ENCODE measurements at regions not wholly inside any gene's neighbourhood (a gene's known extent, or its start where the extent isn't known, plus 50 kb on each side); places are given as distances from the start of the nearest gene placed in this dataset.
A peak's percentile ranks its signal among the peaks of the same experiment; 100 is the strongest.

- Histone ChIP-seq H3K27me3 (ENCODE audit: control insufficient read depth in 1 of 2, insufficient read depth in 1 of 2, low read length in 2 of 2) (no peaks in the 10 kb centered on the region), H3K36me3 (ENCODE audit: control insufficient read depth in 1 of 2, insufficient read depth in 2 of 2, low read depth in 1 of 2, low read length in 2 of 2) (no peaks in the 10 kb centered on the region), H3K4me2 (ENCODE audit: low read length, poor library complexity, severe bottlenecking) (no peak overlapping the region), H3K14ac (ENCODE audit: low read length in 2 of 2) (no peak overlapping the region), H3K79me1 (replicated peaks; ENCODE audit: low read length, poor library complexity, severe bottlenecking) (no peaks in the 10 kb centered on the region), H4K8ac (ENCODE audit: low read length) (no peak overlapping the region), H2BK12ac (ENCODE audit: low read length in 2 of 2) (no peak overlapping the region), H2AFZ (ENCODE audit: low read depth, low read length) (no peak overlapping the region), H2BK15ac (ENCODE audit: low read depth, poor library complexity, severe bottlenecking) (no peak overlapping the region), H2BK5ac (ENCODE audit: low read depth, low read length, poor library complexity, severe bottlenecking) (no peak overlapping the region), H2BK120ac (ENCODE audit: low read depth, low read length) (no peak overlapping the region), H3K4me1 (ENCODE audit: control insufficient read depth, insufficient read depth, low read depth, low read length) (no peaks in the 10 kb centered on the region), H3K4ac (ENCODE audit: low read depth in 1 of 2, low read length in 2 of 2) (no peak overlapping the region), H4K91ac (ENCODE audit: low read length) (no peak overlapping the region), H3K9ac (ENCODE audit: low read length) (no peak overlapping the region), H3K23ac (ENCODE audit: low read length in 2 of 2) (no peak overlapping the region), H2AK5ac (ENCODE audit: low read length, severe bottlenecking) (no peak overlapping the region), H3K4me3 (ENCODE audit: insufficient read depth in 1 of 2, low read depth in 1 of 2, low read length in 2 of 2) (no peak overlapping the region), H3K18ac (ENCODE audit: low read depth in 1 of 2, low read length in 2 of 2) (no peak overlapping the region), H3K9me3 (ENCODE audit: control insufficient read depth, low read length) (no peaks in the 10 kb centered on the region), H3K27ac (ENCODE audit: low read length, poor library complexity, severe bottlenecking) (no peak overlapping the region)
- no peak for DNase-seq
- 81% methylated on average over 2 of the region's 3 CpGs for WGBS
These were observed 812.8 kb upstream of the API5 start for GRCh38 chr11:42498971-42499370.

DNA sequence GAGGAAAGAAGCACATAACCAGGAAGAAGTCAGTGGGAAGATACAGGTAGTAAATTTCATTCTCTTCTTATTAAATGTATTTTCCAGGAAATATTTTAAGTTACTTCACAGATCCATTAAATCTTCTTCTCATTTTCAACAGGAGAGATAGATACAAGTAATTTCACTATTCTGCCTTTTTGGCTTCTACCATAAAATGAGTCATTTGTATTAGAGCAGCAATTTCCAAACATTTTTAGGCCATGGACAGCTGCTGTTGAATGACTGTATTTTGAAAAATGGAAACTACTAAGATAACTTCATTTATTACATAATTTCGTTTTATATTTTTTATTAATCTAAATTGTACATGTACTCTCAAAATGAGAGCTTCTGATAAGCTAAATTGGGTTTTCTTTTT is 809.6 kb upstream of the API5 start:
- Histone ChIP-seq H3K27ac (ENCODE audit: low read length, poor library complexity, severe bottlenecking) (no peak overlapping the region), H2BK12ac (ENCODE audit: low read length in 2 of 2) (no peak overlapping the region), H3K18ac (ENCODE audit: low read depth in 1 of 2, low read length in 2 of 2) (no peak overlapping the region), H3K4me2 (ENCODE audit: low read length, poor library complexity, severe bottlenecking) (no peak overlapping the region), H2AK5ac (ENCODE audit: low read length, severe bottlenecking) (no peak overlapping the region), H4K91ac (ENCODE audit: low read length) (no peak overlapping the region), H3K27me3 (ENCODE audit: control insufficient read depth in 1 of 2, insufficient read depth in 1 of 2, low read length in 2 of 2) (no peaks in the 10 kb centered on the region), H3K4me1 (ENCODE audit: control insufficient read depth, insufficient read depth, low read depth, low read length) (no peaks in the 10 kb centered on the region), H2BK120ac (ENCODE audit: low read depth, low read length) (no peak overlapping the region), H3K36me3 (ENCODE audit: control insufficient read depth in 1 of 2, insufficient read depth in 2 of 2, low read depth in 1 of 2, low read length in 2 of 2) (no peaks in the 10 kb centered on the region), H3K9ac (ENCODE audit: low read length) (no peak overlapping the region), H3K4me3 (ENCODE audit: insufficient read depth in 1 of 2, low read depth in 1 of 2, low read length in 2 of 2) (no peak overlapping the region), H2BK15ac (ENCODE audit: low read depth, poor library complexity, severe bottlenecking) (no peak overlapping the region), H3K4ac (ENCODE audit: low read depth in 1 of 2, low read length in 2 of 2) (no peak overlapping the region), H2BK5ac (ENCODE audit: low read depth, low read length, poor library complexity, severe bottlenecking) (no peak overlapping the region), H3K79me1 (replicated peaks; ENCODE audit: low read length, poor library complexity, severe bottlenecking) (no peaks in the 10 kb centered on the region), H2AFZ (ENCODE audit: low read depth, low read length) (no peak overlapping the region), H3K14ac (ENCODE audit: low read length in 2 of 2) (no peak overlapping the region), H3K9me3 (ENCODE audit: control insufficient read depth, low read length) (no peaks in the 10 kb centered on the region), H4K8ac (ENCODE audit: low read length) (no peak overlapping the region), H3K23ac (ENCODE audit: low read length in 2 of 2) (no peak overlapping the region)
- WGBS, result no CpG with 5 or more reads among the region's 1 CpG
- DNase-seq, result no peak

GRCh38 chr11:42521994-42522393 is 789.8 kb upstream of the API5 start:
- Histone ChIP-seq H3K27ac (ENCODE audit: low read length, poor library complexity, severe bottlenecking) (no peak overlapping the region), H3K23ac (ENCODE audit: low read length in 2 of 2) (no peak overlapping the region), H2BK120ac (ENCODE audit: low read depth, low read length) (no peak overlapping the region), H3K18ac (ENCODE audit: low read depth in 1 of 2, low read length in 2 of 2) (no peak overlapping the region), H2BK15ac (ENCODE audit: low read depth, poor library complexity, severe bottlenecking) (no peak overlapping the region), H2AK5ac (ENCODE audit: low read length, severe bottlenecking) (no peak overlapping the region), H3K9ac (ENCODE audit: low read length) (no peak overlapping the region), H4K91ac (ENCODE audit: low read length) (no peak overlapping the region), H2AFZ (ENCODE audit: low read depth, low read length) (no peak overlapping the region), H2BK12ac (ENCODE audit: low read length in 2 of 2) (no peak overlapping the region), H3K4ac (ENCODE audit: low read depth in 1 of 2, low read length in 2 of 2) (no peak overlapping the region), H3K36me3 (ENCODE audit: control insufficient read depth in 1 of 2, insufficient read depth in 2 of 2, low read depth in 1 of 2, low read length in 2 of 2) (no peaks in the 10 kb centered on the region), H4K8ac (ENCODE audit: low read length) (no peak overlapping the region), H3K14ac (ENCODE audit: low read length in 2 of 2) (no peak overlapping the region), H3K27me3 (ENCODE audit: control insufficient read depth in 1 of 2, insufficient read depth in 1 of 2, low read length in 2 of 2) (peaks cover 0 to 18% of the 10 kb centered on the region in 2 experiments), H3K4me1 (ENCODE audit: control insufficient read depth, insufficient read depth, low read depth, low read length) (no peaks in the 10 kb centered on the region), H3K9me3 (ENCODE audit: control insufficient read depth, low read length) (no peaks in the 10 kb centered on the region), H2BK5ac (ENCODE audit: low read depth, low read length, poor library complexity, severe bottlenecking) (no peak overlapping the region), H3K4me2 (ENCODE audit: low read length, poor library complexity, severe bottlenecking) (no peak overlapping the region), H3K79me1 (replicated peaks; ENCODE audit: low read length, poor library complexity, severe bottlenecking) (no peaks in the 10 kb centered on the region), H3K4me3 (ENCODE audit: insufficient read depth in 1 of 2, low read depth in 1 of 2, low read length in 2 of 2) (no peak overlapping the region)
- peak; percentile 38 for DNase-seq
- 43% methylated on average over 2 of the region's 4 CpGs for WGBS

- no peak overlapping the region for H2BK15ac ChIP-seq (ENCODE audit: low read depth, poor library complexity, severe bottlenecking)
- no peak overlapping the region for H4K91ac ChIP-seq (ENCODE audit: low read length)
- no peak overlapping the region for H2AK5ac ChIP-seq (ENCODE audit: low read length, severe bottlenecking)
- H3K36me3 ChIP-seq (ENCODE audit: control insufficient read depth in 1 of 2, insufficient read depth in 2 of 2, low read depth in 1 of 2, low read length in 2 of 2), result no peaks in the 10 kb centered on the region
- no peaks in the 10 kb centered on the region for H3K9me3 ChIP-seq (ENCODE audit: control insufficient read depth, low read length)
- H3K4me2 ChIP-seq (ENCODE audit: low read length, poor library complexity, severe bottlenecking), result no peak overlapping the region
- peak; percentile 29 for DNase-seq
- no peak overlapping the region for H2AFZ ChIP-seq (ENCODE audit: low read depth, low read length)
- H2BK5ac ChIP-seq (ENCODE audit: low read depth, low read length, poor library complexity, severe bottlenecking), result no peak overlapping the region
- no peak overlapping the region for H4K8ac ChIP-seq (ENCODE audit: low read length)
- no peak overlapping the region for H3K18ac ChIP-seq (ENCODE audit: low read depth in 1 of 2, low read length in 2 of 2)
- peaks cover 0 to 18% of the 10 kb centered on the region in 2 experiments for H3K27me3 ChIP-seq (ENCODE audit: control insufficient read depth in 1 of 2, insufficient read depth in 1 of 2, low read length in 2 of 2)
- no peak overlapping the region for H3K14ac ChIP-seq (ENCODE audit: low read length in 2 of 2)
- no peak overlapping the region for H3K27ac ChIP-seq (ENCODE audit: low read length, poor library complexity, severe bottlenecking)
- H3K4ac ChIP-seq (ENCODE audit: low read depth in 1 of 2, low read length in 2 of 2), result no peak overlapping the region
- no peak overlapping the region for H3K9ac ChIP-seq (ENCODE audit: low read length)
- H3K79me1 ChIP-seq (replicated peaks; ENCODE audit: low read length, poor library complexity, severe bottlenecking), result no peaks in the 10 kb centered on the region
- H3K4me1 ChIP-seq (ENCODE audit: control insufficient read depth, insufficient read depth, low read depth, low read length), result no peaks in the 10 kb centered on the region
- WGBS, result 9% methylated on average over 6 of the region's 7 CpGs
- no peak overlapping the region for H3K23ac ChIP-seq (ENCODE audit: low read length in 2 of 2)
- H2BK12ac ChIP-seq (ENCODE audit: low read length in 2 of 2), result no peak overlapping the region
- no peak overlapping the region for H3K4me3 ChIP-seq (ENCODE audit: insufficient read depth in 1 of 2, low read depth in 1 of 2, low read length in 2 of 2)
- no peak overlapping the region for H2BK120ac ChIP-seq (ENCODE audit: low read depth, low read length)
These were observed 787.1 kb upstream of the API5 start for GRCh38 chr11:42524534-42525227.

Measured in mesenchymal stem cell (in vitro differentiated cells and primary cell).